HG02981 (cell line): ENCODE measurements at regions not wholly inside any gene's neighbourhood (a gene's known extent, or its start where the extent isn't known, plus 50 kb on each side); places are given as distances from the start of the nearest gene placed in this dataset.

Experiments
- ATAC-seq: cut with Tn5 transposase; IDR thresholded peaks from one replicate; pipeline ENCODE4 v1.9.1; 2021; ENCODE audit warnings: mild to moderate bottlenecking, moderate library complexity; ENCODE audit not compliant: unreplicated experiment

- ATAC-seq: no peak
Observed at GRCh38 chr18:46320928-46321711, 216.9 kb downstream of the HAUS1 start.

GRCh38 chr18:46321955-46322354 lies 217.8 kb downstream of the HAUS1 start:
- no peak for ATAC-seq

- ATAC-seq: no peak
Observed at GRCh38 chr18:46322411-46322891, 218.3 kb downstream of the HAUS1 start.

GRCh38 chr18:46322941-46323340 lies 218.8 kb downstream of the HAUS1 start:
- no peak for ATAC-seq

DNA sequence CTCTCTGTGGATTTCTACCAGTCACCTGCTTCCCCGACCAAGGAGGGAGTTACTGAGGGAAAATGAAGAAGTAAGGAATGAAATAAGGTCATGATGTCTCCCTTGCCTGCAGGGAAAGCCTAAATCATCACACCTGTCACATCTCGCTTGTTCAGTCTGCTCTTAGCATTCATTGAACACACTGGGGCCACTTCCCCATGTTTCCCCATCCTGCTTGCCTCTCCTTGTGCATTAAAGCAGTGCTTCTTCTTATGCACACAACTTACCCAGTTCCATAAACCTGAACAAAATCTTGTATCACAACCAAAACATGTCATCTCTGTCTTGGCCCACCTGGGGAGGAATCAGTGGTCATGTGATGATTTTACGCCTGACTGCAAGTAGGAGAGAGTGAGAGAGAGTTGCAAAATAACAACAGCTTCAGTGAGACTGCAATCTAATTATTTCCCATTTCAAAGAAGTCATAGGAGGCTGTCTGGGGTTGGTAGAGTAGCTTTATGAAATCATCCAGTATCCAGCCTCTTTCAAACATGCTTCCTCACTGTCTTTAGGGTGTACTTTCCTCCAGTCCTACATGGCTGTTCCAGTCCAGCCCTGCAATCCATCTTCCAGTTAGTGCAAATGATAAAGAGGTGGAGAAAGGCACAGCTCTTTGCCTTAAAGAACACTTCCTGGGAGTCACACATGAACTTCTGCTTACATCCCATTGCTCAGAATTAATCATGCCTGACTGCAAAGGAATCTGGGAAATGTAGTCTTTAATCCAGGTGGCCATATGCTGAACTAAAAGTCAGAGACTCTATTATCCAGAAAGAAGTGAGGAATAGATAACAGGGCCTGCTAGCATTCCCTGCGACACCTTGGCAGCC lies 220.1 kb downstream of the HAUS1 start:
- no peak for ATAC-seq

DNA sequence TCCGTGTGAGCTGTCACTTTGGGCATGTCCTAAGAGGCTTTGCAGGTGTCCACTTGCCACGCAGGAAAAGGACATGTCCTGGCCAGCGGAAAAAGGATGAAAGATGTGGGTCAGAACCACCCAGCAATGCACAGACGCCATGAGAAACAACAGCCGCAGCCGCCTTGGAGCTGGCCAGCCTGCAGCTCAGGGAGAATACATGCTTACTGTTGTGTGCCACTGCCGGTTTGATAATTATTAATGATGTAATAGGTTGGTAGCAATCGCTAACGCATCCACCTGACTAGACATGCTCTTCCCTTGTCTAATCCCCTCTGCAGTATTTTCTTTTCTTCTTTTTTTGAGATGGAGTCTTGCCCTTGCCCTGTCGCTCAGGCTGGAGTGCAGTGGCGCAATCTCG lies 221.7 kb downstream of the HAUS1 start:
- no peak for ATAC-seq

GRCh38 chr18:46329736-46330246 lies 225.6 kb downstream of the HAUS1 start:
- ATAC-seq: no peak

DNA sequence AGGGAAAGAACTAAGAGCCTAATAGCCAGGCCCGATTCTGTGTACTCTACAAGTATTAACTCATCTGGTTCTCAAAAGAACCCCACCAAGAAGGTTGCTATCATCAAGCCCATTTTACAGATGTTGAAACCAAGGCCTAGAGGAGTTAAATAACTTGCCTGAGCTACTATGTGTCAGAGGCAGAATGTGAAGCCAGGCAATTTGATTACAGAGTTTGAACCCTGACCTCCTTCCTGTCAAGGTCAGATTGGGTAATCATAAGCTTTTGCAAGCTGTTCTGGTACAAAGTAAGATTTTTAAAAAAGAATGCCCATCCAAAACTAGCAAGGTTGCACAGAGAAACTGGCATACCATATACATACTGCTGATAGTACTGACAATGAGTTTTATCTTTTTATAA lies 227.1 kb downstream of the HAUS1 start:
- ATAC-seq: no peak

DNA sequence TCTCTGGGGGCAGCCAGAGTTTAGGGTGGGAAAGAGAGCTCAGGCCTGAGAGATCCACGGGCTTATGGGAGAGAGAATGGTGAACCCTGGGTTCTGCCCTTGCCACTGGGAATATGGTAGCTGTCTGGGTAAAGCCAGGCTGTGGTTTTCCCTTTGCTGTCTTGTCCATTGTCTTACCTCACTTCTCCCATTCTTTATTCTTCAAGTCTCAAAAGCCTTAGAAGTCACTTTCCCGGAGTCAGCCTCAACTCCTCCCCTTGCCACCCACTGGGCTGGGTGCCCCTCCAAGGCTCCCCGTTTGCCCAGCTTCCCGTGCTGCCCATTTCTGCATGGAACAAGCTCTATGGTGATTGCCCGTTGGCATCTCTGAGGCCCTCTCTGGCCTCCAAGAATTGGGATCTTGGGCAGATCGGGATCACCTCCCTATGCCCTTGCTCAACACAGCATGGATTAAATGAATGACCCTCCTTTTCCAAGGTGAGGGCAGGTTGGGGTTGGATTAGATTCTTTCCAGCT lies 228.2 kb downstream of the HAUS1 start:
- no peak for ATAC-seq

DNA sequence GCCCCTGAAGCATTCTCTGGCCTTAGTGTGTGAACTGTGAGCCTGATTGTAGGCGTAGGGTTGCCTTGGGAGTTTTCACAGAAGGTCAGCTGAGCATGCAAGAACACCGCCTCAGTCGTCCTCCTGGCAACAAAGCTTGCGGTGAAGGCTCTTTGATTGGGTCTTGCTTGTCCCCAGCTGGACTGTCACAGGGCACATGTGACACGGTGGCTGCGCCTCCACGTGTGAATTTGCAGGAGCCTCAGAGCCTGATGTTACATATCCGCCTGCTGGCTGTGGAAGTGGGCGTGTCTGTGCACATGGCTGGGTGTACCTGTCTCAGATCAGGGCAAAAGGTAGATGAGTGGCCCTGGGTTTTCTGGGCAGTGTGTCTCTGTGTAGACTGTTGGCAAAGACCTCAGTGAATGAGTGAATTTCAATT lies 228.7 kb downstream of the HAUS1 start:
- no peak for ATAC-seq

DNA sequence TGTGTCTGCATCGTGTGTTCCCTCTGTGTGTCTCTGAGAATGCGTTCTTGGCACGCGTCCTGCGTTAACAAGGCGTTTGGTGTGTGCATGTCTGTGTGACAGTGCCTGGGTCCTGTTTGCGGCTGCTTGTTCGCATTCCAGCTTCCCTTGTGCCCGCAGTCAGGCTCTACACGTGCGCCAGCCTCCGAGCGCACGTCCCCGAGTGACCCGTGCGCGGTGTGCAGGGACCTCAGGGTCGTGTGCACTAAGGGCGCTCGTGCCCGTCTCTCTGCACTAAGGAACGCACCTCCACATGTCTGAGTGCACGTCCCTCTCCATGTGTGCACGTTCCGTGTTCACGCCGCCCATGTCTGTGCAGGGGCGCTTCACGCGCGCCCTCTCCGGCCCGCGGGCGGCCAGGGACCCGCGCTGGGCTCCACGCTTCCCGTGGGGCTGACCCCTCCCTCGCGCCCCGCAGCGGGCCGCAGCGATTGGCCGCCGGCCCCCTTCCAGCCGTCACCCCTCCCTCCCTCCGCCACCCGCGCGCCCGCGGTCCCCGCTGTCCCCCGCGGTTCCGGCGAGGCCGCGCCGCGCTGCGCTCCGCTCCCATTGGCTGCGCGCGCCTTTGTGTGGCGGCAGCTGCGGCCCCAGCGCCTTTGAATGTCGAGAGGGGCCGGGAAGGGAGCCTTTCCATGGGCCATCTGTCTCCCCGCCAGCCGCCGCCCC lies 229.4 kb downstream of the HAUS1 start:
- ATAC-seq: no peak

- no peak for ATAC-seq
Observed at GRCh38 chr18:46334868-46335281, 230.7 kb downstream of the HAUS1 start.

- ATAC-seq: no peak
Observed at GRCh38 chr18:46335534-46336101, 231.4 kb downstream of the HAUS1 start.

GRCh38 chr18:46336278-46337111 lies 232.3 kb downstream of the HAUS1 start:
- no peak for ATAC-seq

DNA sequence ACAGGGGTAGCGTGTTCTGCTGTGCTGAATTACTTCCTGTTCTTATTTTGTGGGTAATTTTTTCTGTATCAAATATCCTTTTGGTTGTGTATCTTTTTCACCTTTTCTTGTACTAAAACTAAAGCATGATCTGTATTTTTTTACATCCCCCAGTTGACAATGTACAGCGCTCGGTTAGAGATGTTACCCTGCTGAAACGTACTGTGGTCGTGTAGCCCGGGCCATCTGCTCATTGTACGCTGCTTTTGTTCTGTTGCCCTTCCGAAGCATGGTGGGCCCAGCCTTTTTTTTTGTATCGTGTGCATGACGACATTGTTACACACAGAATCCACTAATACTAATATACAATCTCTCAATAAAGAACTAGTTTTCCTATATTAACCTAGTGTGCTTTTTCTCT lies 233.1 kb downstream of the HAUS1 start:
- no peak for ATAC-seq

- no peak for ATAC-seq
Observed at GRCh38 chr18:46338205-46338604, 234.0 kb downstream of the HAUS1 start.

- ATAC-seq: no peak
Observed at GRCh38 chr18:46338766-46339165, 234.6 kb downstream of the HAUS1 start.

DNA sequence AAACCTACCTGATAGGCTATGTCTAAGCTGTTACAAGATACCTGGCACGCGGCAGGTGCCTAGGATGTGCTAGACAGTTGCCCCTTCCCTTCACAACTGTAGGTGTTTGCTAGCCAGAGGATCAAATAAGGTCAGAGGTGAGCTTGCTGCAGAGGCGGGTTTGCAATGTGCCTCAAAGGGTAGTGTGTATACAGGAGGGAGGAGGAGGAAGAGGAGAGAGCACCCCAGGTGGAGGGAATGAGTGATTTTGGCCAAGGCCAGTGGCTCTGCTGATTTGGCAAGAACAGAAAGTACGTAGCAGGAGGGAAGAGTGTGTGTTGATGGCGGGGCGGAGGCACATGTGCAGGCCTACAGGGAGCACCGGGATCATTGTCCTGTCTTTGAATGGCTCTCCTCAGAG lies 236.5 kb downstream of the HAUS1 start:
- no peak for ATAC-seq

DNA sequence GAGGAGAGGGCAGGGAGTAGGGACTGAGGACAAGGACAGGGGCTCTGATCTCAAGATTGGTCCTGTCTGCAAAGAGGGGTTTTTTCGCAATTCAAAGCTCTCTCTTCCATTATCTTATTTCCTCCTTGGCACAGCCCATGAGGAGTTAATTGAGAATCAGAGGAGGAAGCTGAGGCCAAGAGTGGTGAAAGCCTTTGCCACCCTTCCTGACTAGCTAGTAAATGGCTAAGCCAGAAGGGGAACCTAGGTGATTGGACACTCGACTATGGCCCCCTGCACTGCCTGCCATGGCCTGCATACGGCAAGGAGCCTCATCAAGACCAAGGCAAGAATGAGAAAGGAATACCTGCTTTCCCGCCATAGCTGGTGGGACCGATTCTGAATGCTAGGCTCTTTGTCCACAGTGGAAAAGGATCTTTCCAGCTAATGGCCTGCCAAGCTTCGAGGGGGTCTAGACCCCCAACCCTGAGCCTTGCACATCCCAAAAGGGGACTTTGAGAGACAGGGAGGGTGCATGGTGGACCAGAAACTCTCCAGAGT lies 237.9 kb downstream of the HAUS1 start:
- no peak for ATAC-seq
